Epithelial cell of proximal tubule (primary cell): ENCODE measurements at regions not wholly inside any gene's neighbourhood (a gene's known extent, or its start where the extent isn't known, plus 50 kb on each side); places are given as distances from the start of the nearest gene placed in this dataset.
"Not testable (repeated sequence)": the region's sequence is repeated elsewhere in the genome, so short reads cannot be mapped to it uniquely, and the experiment has no call there.

Source experiments
- DNase-seq: peaks from one replicate; pipeline ENCODE4 v3.0.0-alpha.2; 2011; ENCODE audit warnings: low read depth
- H3K4me3 ChIP-seq: 2 replicates; pipeline ENCODE4 v1.5.1; 2011; ENCODE audit warnings: low read depth, mild to moderate bottlenecking, low read length
- CTCF ChIP-seq: conservative IDR thresholded peaks from 2 replicates; pipeline ENCODE4 v1.5.1; 2012; ENCODE audit warnings: low read depth, mild to moderate bottlenecking, low read length

DNA sequence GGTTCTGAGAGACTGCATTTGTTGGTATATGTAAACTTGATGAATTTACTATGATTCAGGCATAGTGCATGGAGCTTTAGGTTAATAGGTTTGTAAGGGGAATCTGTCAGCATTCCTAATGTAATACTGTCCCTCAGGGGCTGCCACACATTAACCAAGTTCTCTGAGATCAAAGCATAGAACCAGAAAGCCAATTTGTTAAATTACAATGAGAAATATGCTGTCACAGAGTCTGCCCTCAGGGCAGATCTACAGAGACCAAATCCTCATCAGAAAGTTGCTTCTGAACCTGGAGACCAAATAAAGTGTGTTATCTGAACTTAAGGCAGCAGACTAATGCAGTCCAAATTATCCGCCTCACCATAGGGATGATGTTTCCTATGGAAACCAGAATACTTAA is 250.8 kb upstream of the HTR1E start:
- no peak for DNase-seq
- no peak for TF ChIP-seq CTCF
- H3K4me3 ChIP-seq: no peak overlapping the region

DNA sequence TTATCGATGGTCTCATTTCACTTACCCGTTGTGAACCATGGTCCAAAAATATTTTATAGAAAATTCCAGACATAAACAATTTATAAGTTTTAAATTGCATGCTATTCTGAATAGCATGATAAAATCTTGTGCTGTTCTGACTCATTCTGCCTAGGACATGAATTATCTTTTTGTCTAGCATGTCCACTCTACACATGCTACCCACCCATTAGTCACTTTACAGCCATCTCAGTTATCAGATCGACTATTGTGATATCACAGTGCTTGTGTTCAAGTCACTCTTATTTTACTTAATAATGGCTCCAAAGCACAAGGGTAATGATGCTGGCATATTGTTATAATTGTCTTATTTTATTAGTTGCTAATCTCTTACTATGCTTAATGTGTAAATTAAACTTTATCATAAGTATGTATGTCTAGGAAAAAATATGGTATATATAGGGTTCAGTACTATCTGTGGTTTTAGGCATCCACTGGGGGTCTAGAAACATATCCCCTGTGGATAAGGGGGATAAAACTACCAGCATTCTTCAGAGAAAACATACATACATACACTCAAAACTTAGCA is 252.0 kb upstream of the HTR1E start:
- DNase-seq: no peak
- H3K4me3 ChIP-seq: no peak overlapping the region
- TF ChIP-seq CTCF: no peak

- DNase-seq: no peak
- no peak for TF ChIP-seq CTCF
- H3K4me3 ChIP-seq: no peak overlapping the region
These were observed 254.0 kb upstream of the HTR1E start for GRCh38 chr6:86683132-86683908.

DNA sequence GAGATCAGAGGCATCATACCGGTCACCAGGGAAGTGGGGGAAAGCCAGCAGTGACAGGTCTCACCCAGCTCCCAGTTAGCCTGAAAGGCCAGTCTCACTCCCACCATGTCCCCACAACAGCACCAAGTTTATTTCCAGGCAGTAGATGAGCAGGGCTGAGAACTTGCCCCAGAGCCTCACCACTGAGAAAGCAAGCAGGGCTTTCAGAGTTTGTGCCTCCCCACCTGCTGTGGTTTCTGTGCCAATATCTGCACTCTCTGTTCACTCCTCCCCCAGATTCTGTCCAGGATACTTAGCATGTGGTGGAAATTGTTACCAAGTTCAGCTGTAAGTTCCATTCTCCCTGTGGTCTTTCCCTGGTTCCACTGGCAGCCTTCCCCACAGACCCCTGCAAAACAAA is 255.0 kb upstream of the HTR1E start:
- no peak for DNase-seq

GRCh38 chr6:86681140-86681539 is 256.2 kb upstream of the HTR1E start:
- not testable (repeated sequence) for H3K4me3 ChIP-seq, DNase-seq

More for the DNA sequence above, 255.0 kb upstream of the HTR1E start:
- no peak overlapping the region for H3K4me3 ChIP-seq
- TF ChIP-seq CTCF: no peak

DNA sequence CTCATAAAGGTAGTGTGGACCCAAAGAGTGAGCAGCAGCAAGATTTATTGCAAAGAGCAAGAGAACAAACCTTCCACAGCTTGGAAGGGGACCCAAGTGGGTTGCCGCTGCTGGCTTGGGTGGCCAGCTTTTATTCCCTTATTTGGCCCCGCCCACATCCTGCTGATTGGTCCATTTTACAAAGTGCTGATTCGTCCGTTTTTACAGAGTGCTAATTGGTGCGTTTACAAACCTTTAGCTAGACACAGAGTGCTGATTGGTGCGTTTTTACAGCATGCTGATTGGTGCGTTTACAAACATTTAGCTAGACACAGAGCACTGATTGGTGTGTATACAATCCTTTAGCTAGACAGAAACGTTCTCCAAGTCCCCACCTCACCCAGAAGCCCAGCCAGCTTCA is 265.2 kb upstream of the HTR1E start:
- H3K4me3 ChIP-seq, DNase-seq: not testable (repeated sequence)

DNA sequence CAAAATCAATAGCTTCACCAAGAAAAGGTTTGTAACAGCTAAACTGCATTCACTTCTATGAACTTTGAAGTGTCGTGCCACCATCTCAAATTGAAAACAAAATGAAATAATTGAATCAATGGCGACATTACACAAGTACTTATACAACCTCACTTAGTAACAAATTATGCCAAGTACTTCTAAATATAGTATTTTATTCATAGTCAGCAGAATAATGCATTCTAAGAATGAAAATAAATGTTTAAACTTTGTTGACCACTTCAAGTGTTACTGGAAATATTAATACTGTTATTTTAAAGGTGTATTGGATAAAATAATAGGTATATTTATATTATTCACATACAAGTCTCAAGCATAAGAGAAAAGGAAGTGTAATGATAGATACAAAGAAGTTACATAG is 280.1 kb upstream of the HTR1E start:
- no peak for DNase-seq
- no peak overlapping the region for H3K4me3 ChIP-seq
- no peak for TF ChIP-seq CTCF

GRCh38 chr6:86629123-86629522 is 308.2 kb upstream of the HTR1E start:
- no peak for DNase-seq
- no peak overlapping the region for H3K4me3 ChIP-seq
- TF ChIP-seq CTCF: no peak
